Adrenal gland (tissue), 9 donors: ENCODE measurements at regions not wholly inside any gene's neighbourhood (a gene's known extent, or its start where the extent isn't known, plus 50 kb on each side); places are given as distances from the start of the nearest gene placed in this dataset.
"Not testable (repeated sequence)": the region's sequence is repeated elsewhere in the genome, so short reads cannot be mapped to it uniquely, and the experiment has no call there.

Source experiments
- DNase-seq, 7 donors: peaks; one replicate each; pipeline ENCODE4 v3.0.0-alpha.2; 2019 to 2020
- H3K27ac ChIP-seq, 5 donors: fragments of 200-600 bp; sonication (generic) in 4 of 5; 1 replicate in 3 of 5; 2 replicates in 2 of 5; pipeline versions ENCODE4 v1.5.1 to v1.8.0; 2016 to 2020; ENCODE audit warnings: mild to moderate bottlenecking in 1 of 5
- H3K27me3 ChIP-seq: fragments of 200-600 bp; 2 replicates; pipeline ENCODE4 v1.8.0; 2021
- H3K36me3 ChIP-seq, 2 donors: fragments of 200-600 bp; replicated peaks in 1 of 2; 1 replicate in 1 of 2; 2 replicates in 1 of 2; pipeline versions ENCODE4 v1.5.1 to v1.8.0; 2018 to 2022
- H3K4me1 ChIP-seq, 2 donors: fragments of 200-600 bp; replicated peaks in 1 of 2; 1 replicate in 1 of 2; 2 replicates in 1 of 2; pipeline versions ENCODE4 v1.5.1 to v1.8.0; 2018 to 2021
- H3K4me3 ChIP-seq, 4 donors: fragments of 200-600 bp; sonication (generic) in 3 of 4; one replicate each; pipeline ENCODE4 v1.5.1; 2016 to 2018
- H3K9me3 ChIP-seq, 3 donors: fragments of 200-600 bp; sonication (generic) in 1 of 3; replicated peaks in 1 of 3; 1 replicate in 2 of 3; 2 replicates in 1 of 3; pipeline versions ENCODE4 v1.5.1 to v1.8.0; 2016 to 2021
- POLR2A ChIP-seq, 2 donors: fragments of 450-650 bp; IDR thresholded peaks; one replicate each; pipeline ENCODE4 v1.6.1; 2017; ENCODE audit warnings: antibody characterized with exemption in 2 of 2, mild to moderate bottlenecking in 2 of 2, moderate library complexity in 1 of 2
- WGBS, 4 donors: extraction: QIAGEN DNeasy Blood & Tissue Kit in 2 of 4; methylation state at CpG; one replicate each; pipeline versions ENCODE4 v1.1.5 to v1.1.7; 2013 to 2017; 5-methylcytosine and 5-hydroxymethylcytosine counted together
- intact Hi-C, 2 donors: fragments of 100-400 bp; cut with DNase I; formaldehyde crosslinking; loops; one replicate each; pipeline versions ENCODE4 v1.14.1 to v1.15.0; 2022 to 2023
- TF ChIP-seq, protein P1 (sequence below), 6 experiments: fragments of 450-650 bp in 4 of 6; fragments of 200-600 bp in 2 of 6; sonication (generic) in 1 of 6; IDR thresholded peaks; 1 replicate in 5 of 6; 2 replicates in 1 of 6; pipeline versions ENCODE4 v1.5.1 to v1.8.0; 2016 to 2021; ENCODE audit warnings: antibody characterized with exemption in 6 of 6, mild to moderate bottlenecking in 2 of 6, moderate library complexity in 1 of 6
- donor health status: healthy with polysubstance abuse.
- donor health status: Bipolar disorder and iron deficiency.
- donor health status: DM: yes; HTN: yes; CAD: no.
- donor health status: DM: no; HTN: no; CAD: no.
- donor health status: DM: no; HTN: no; CAD: no.

DNA sequence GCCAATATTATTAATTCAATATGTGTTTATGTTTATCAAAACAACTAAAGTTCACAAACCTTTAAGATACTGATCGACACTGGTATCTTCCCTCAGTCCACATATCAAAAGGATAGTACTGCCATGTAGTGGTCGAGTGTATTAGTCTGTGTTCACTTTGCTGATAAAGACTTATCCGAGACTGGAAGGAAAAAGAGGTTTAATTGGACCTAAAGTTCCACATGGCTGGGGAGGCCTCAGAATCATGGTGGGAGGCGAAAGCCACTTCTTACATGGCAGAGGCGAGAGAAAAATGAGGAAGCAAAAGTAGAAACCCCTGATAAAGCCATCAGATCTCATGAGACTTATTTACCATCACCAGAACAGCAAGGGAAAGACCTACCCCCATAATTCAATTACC lies 325.4 kb upstream of the PHF14 start:
- Histone ChIP-seq H3K27ac (no peak overlapping the region), H3K36me3 (no peaks in the 10 kb centered on the region), H3K27me3 (no peaks in the 10 kb centered on the region), H3K4me1 (no peaks in the 10 kb centered on the region), H3K9me3 (no peaks in the 10 kb centered on the region), H3K4me3 (no peak overlapping the region)
- DNase-seq: no peak
- TF ChIP-seq, protein P1, sequence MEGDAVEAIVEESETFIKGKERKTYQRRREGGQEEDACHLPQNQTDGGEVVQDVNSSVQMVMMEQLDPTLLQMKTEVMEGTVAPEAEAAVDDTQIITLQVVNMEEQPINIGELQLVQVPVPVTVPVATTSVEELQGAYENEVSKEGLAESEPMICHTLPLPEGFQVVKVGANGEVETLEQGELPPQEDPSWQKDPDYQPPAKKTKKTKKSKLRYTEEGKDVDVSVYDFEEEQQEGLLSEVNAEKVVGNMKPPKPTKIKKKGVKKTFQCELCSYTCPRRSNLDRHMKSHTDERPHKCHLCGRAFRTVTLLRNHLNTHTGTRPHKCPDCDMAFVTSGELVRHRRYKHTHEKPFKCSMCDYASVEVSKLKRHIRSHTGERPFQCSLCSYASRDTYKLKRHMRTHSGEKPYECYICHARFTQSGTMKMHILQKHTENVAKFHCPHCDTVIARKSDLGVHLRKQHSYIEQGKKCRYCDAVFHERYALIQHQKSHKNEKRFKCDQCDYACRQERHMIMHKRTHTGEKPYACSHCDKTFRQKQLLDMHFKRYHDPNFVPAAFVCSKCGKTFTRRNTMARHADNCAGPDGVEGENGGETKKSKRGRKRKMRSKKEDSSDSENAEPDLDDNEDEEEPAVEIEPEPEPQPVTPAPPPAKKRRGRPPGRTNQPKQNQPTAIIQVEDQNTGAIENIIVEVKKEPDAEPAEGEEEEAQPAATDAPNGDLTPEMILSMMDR (IDR thresholded peaks at IDR 0.05): no peak
- no peak for TF ChIP-seq POLR2A (IDR thresholded peaks at IDR 0.05)
- intact Hi-C loops: no loop called here
- 74 to 87% (median 81%) methylated on average over 5 of the region's 5 CpGs for WGBS, 4 donors

DNA sequence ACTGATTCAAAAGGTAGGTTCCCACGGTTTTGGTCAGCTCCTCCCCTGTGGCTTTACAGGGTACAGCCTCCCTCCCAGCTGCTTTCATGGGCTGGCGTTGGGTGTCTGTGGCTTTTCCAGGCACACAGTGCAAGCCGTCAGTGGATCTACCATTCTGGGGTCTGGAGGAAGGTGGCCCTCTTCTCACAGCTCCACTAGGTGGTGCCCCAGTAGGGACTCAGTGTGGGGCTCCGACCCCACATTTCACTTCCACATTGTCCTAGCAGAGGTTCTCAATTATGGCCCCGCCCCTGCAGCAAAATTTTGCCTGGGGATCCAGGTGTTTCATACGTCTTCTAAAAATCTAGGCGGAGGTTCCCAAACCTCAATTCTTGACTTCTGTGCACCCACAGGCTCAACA lies 324.6 kb upstream of the PHF14 start:
- 66 to 87% (median 80%) methylated on average over 5 to 7 of the region's 7 CpGs for WGBS, 4 donors
- H3K36me3 ChIP-seq, intact Hi-C loops: not testable (repeated sequence)

DNA sequence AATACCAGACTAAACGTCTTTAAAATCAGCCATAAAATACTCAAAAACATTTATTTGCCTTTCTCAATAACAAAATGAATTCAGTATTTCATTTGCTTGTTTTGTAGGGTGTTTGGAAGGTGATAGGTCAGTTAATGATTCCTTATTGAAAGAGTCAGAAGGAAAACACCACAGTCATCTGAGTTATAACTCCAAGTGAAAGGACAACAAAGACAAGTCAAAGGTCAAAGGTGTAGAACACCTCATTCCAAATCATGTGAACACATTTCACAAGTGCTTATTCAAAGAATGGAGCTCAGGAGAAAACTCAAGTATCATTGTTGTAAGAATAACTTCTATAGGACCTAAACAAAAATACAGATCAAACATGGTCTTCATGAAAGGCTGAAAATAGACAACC lies 318.6 kb upstream of the PHF14 start:
- no peak for DNase-seq
- Histone ChIP-seq H3K27me3 (no peaks in the 10 kb centered on the region), H3K9me3 (no peaks in the 10 kb centered on the region), H3K4me1 (no peaks in the 10 kb centered on the region), H3K4me3 (no peak overlapping the region), H3K27ac (no peak overlapping the region), H3K36me3 (no peaks in the 10 kb centered on the region)
- 53 to 64% (median 59%) methylated on average over 1 of the region's 1 CpG for WGBS, 4 donors
- TF ChIP-seq, protein P1 (IDR thresholded peaks at IDR 0.05): no peak
- no peak for TF ChIP-seq POLR2A (IDR thresholded peaks at IDR 0.05)
- intact Hi-C loops: no loop called here

More for the DNA sequence above, 324.6 kb upstream of the PHF14 start:
- not testable (repeated sequence) for H3K4me3 ChIP-seq, H3K9me3 ChIP-seq, DNase-seq, H3K27me3 ChIP-seq, H3K4me1 ChIP-seq, H3K27ac ChIP-seq

DNA sequence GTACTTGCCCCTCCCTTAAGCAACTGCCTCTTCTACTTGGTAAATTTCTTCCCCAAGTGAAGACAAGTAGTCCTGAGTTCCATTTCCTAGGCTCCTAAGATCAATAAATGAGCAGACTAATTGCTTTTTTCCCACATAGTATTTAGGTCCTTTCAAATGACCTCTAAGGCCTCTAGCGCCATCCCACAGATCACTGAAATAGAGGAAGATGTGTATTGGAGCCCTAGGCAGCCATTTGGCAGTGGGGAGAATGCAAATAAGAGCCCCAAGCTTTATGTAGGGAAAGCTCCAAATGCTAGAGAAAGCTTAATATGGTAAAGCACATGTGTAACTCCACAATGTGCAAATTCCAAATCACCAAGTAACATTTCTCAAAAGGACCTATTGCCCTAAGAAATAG lies 316.5 kb upstream of the PHF14 start:
- 47 to 61% (median 60%) methylated on average over 1 of the region's 1 CpG for WGBS, 4 donors
- intact Hi-C loops: no loop called here
- no peak for DNase-seq
- Histone ChIP-seq H3K36me3 (no peaks in the 10 kb centered on the region), H3K27me3 (no peaks in the 10 kb centered on the region), H3K4me1 (no peaks in the 10 kb centered on the region), H3K9me3 (no peaks in the 10 kb centered on the region), H3K4me3 (no peak overlapping the region), H3K27ac (no peak overlapping the region)
- TF ChIP-seq, protein P1 (IDR thresholded peaks at IDR 0.05): no peak
- TF ChIP-seq POLR2A (IDR thresholded peaks at IDR 0.05): no peak

DNA sequence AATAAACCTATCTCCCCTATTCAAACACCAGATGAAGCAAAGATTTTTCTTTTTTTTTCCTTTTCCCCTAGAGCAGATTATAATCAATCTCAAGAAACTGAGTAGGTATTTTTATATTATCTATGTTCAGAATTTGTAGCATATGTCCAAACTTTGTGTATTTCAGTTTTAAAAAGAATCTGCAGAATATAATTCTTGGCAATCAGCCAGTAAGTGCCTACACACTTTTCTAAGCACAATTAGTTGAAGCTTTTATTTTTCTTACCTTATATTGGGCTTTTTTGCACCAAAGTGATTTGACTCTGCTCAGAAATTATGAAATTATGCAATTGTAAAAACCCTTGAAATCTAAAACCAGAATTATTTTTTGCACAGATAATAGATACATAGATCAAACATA lies 315.8 kb upstream of the PHF14 start:
- DNase-seq: no peak
- intact Hi-C loops: no loop called here
- H3K27me3 ChIP-seq: no peaks in the 10 kb centered on the region

More for the DNA sequence above, 315.8 kb upstream of the PHF14 start:
- TF ChIP-seq, protein P1 (IDR thresholded peaks at IDR 0.05): no peak
- TF ChIP-seq POLR2A (IDR thresholded peaks at IDR 0.05): no peak
- no peak overlapping the region for H3K4me3 ChIP-seq
- H3K36me3 ChIP-seq: no peaks in the 10 kb centered on the region
- H3K9me3 ChIP-seq: no peaks in the 10 kb centered on the region
- H3K27ac ChIP-seq: no peak overlapping the region
- H3K4me1 ChIP-seq: no peaks in the 10 kb centered on the region
